Fibroblast of lung (primary cell): ENCODE measurements at regions not wholly inside any gene's neighbourhood (a gene's known extent, or its start where the extent isn't known, plus 50 kb on each side); places are given as distances from the start of the nearest gene placed in this dataset.

ENCODE experiments used
- DNase-seq, 2 donors: peaks; one replicate each; pipeline versions ENCODE4 v3.0.0 to v3.0.0-alpha.2; 2010; ENCODE audit warnings: low read depth in 2 of 2
- H2AFZ ChIP-seq: 2 replicates; pipeline ENCODE4 v1.5.1; 2012; ENCODE audit warnings: low read length, control low read depth, inconsistent platforms
- H3K27ac ChIP-seq: 2 replicates; pipeline ENCODE4 v1.5.1; 2011; ENCODE audit warnings: low read length, control low read depth; ENCODE audit not compliant: insufficient read depth
- H3K27me3 ChIP-seq: 2 replicates; pipeline ENCODE4 v1.5.1; 2011; ENCODE audit warnings: mild to moderate bottlenecking, low read length; ENCODE audit not compliant: control insufficient read depth, insufficient read depth
- H3K36me3 ChIP-seq: 2 replicates; pipeline ENCODE4 v1.5.1; 2011; ENCODE audit warnings: low read length; ENCODE audit not compliant: control insufficient read depth, insufficient read depth
- H3K4me1 ChIP-seq: 2 replicates; pipeline ENCODE4 v1.5.1; 2011; ENCODE audit warnings: low read length; ENCODE audit not compliant: control insufficient read depth, insufficient read depth; ENCODE audit errors: extremely low read depth
- H3K4me2 ChIP-seq: 2 replicates; pipeline ENCODE4 v1.5.1; 2011; ENCODE audit warnings: low read length, control low read depth; ENCODE audit not compliant: insufficient read depth; ENCODE audit errors: extremely low read depth
- H3K4me3 ChIP-seq, 4 experiments: fragments of 200-600 bp in 1 of 4; sonication (generic) in 1 of 4; replicated peaks in 1 of 4; 2 replicates each; pipeline ENCODE4 v1.5.1; 2011 to 2016; ENCODE audit warnings: low read length in 4 of 4, low read depth in 3 of 4, mild to moderate bottlenecking in 3 of 4, control low read depth in 2 of 4, inconsistent platforms in 1 of 4, mixed read lengths in 1 of 4; ENCODE audit not compliant: insufficient read depth in 1 of 4; ENCODE audit errors: control extremely low read depth in 1 of 4
- H3K79me2 ChIP-seq: 2 replicates; pipeline ENCODE4 v1.5.1; 2012; ENCODE audit warnings: mild to moderate bottlenecking, low read length, inconsistent platforms; ENCODE audit not compliant: control insufficient read depth, insufficient read depth
- H3K9ac ChIP-seq: 2 replicates; pipeline ENCODE4 v1.5.1; 2011; ENCODE audit warnings: mild to moderate bottlenecking, low read length, control low read depth; ENCODE audit not compliant: insufficient read depth
- H3K9me3 ChIP-seq: 2 replicates; pipeline ENCODE4 v1.5.1; 2012; ENCODE audit warnings: low read depth, low read length; ENCODE audit not compliant: control insufficient read depth, insufficient read depth
- H4K20me1 ChIP-seq: 2 replicates; pipeline ENCODE4 v1.5.1; 2011; ENCODE audit warnings: low read length; ENCODE audit not compliant: control insufficient read depth, insufficient read depth; ENCODE audit errors: extremely low read depth
- CTCF ChIP-seq, 2 donors: IDR thresholded peaks in 1 of 2; conservative IDR thresholded peaks in 1 of 2; 1 replicate in 1 of 2; 2 replicates in 1 of 2; pipeline ENCODE4 v1.5.1; 2011 to 2012; ENCODE audit warnings: low read length in 2 of 2, control low read depth in 1 of 2, inconsistent platforms in 1 of 2, low read depth in 1 of 2, mild to moderate bottlenecking in 1 of 2
- EZH2 ChIP-seq: IDR thresholded peaks from 2 replicates; pipeline ENCODE4 v1.5.1; 2012; ENCODE audit warnings: low read length, control low read depth, mild to moderate bottlenecking; ENCODE audit errors: missing control alignments

- Histone ChIP-seq H3K4me3 (no peak overlapping the region), H3K9ac (no peak overlapping the region), H3K36me3 (no peaks in the 10 kb centered on the region), H3K4me2 (no peak overlapping the region), H3K9me3 (no peaks in the 10 kb centered on the region), H3K4me1 (no peaks in the 10 kb centered on the region), H4K20me1 (no peaks in the 10 kb centered on the region), H2AFZ (no peak overlapping the region), H3K27ac (no peak overlapping the region), H3K79me2 (no peaks in the 10 kb centered on the region), H3K27me3 (no peaks in the 10 kb centered on the region)
- TF ChIP-seq EZH2 = no peak
- TF ChIP-seq CTCF (conservative IDR thresholded peaks at IDR 0.05 in 1 of 2, IDR thresholded peaks at IDR 0.05 in 1 of 2; ENCODE audit: low read depth in 1 of 2, low read length in 2 of 2) = no peak
- DNase-seq = no peak
Measured at GRCh38 chr1:193487722-193488121, 301.3 kb upstream of the B3GALT2 start.

GRCh38 chr1:193486671-193487229, 300.3 kb upstream of the B3GALT2 start:
- TF ChIP-seq CTCF (conservative IDR thresholded peaks at IDR 0.05 in 1 of 2, IDR thresholded peaks at IDR 0.05 in 1 of 2; ENCODE audit: low read depth in 1 of 2, low read length in 2 of 2) = no peak
- H3K4me2 ChIP-seq = no peak overlapping the region
- peak in 1 of 2 donors; percentile 12 for DNase-seq
- H3K9me3 ChIP-seq = no peaks in the 10 kb centered on the region
- no peaks in the 10 kb centered on the region for H4K20me1 ChIP-seq
- H3K4me3 ChIP-seq = no peak overlapping the region
- no peak overlapping the region for H3K27ac ChIP-seq
- H3K79me2 ChIP-seq = no peaks in the 10 kb centered on the region
- H2AFZ ChIP-seq = no peak overlapping the region
- H3K4me1 ChIP-seq = no peaks in the 10 kb centered on the region
- H3K27me3 ChIP-seq = no peaks in the 10 kb centered on the region
- no peaks in the 10 kb centered on the region for H3K36me3 ChIP-seq
- H3K9ac ChIP-seq = no peak overlapping the region

- H2AFZ ChIP-seq = no peak overlapping the region
- no peaks in the 10 kb centered on the region for H3K36me3 ChIP-seq
- H3K27ac ChIP-seq = no peak overlapping the region
- no peak overlapping the region for H3K4me3 ChIP-seq
- H3K79me2 ChIP-seq = no peaks in the 10 kb centered on the region
- no peaks in the 10 kb centered on the region for H3K9me3 ChIP-seq
- H3K4me2 ChIP-seq = no peak overlapping the region
- H3K9ac ChIP-seq = no peak overlapping the region
- DNase-seq = no peak
- no peaks in the 10 kb centered on the region for H4K20me1 ChIP-seq
- TF ChIP-seq EZH2 = no peak
- TF ChIP-seq CTCF (conservative IDR thresholded peaks at IDR 0.05 in 1 of 2, IDR thresholded peaks at IDR 0.05 in 1 of 2; ENCODE audit: low read depth in 1 of 2, low read length in 2 of 2) = no peak
- H3K27me3 ChIP-seq = no peaks in the 10 kb centered on the region
- H3K4me1 ChIP-seq = no peaks in the 10 kb centered on the region
Measured at GRCh38 chr1:193480755-193481154, 294.3 kb upstream of the B3GALT2 start.
